ENCODE measurements at regions not wholly inside any gene's neighbourhood (a gene's known extent, or its start where the extent isn't known, plus 50 kb on each side); places are given as distances from the start of the nearest gene placed in this dataset.

GRCh38 chr3:127084401-127084990 is 101.6 kb downstream of the PLXNA1 start:
- Mint-ChIP-seq H3K27ac (no peak overlapping the region), H3K4me3 (no peak overlapping the region), H3K27me3 (peaks cover 34% of the 10 kb centered on the region), H3K9me3 (ENCODE audit: insufficient read depth) (no peaks in the 10 kb centered on the region), H3K4me1 (no peaks in the 10 kb centered on the region)
- ATAC-seq (ENCODE audit: low read depth): no peak
- intact Hi-C loops (cut with micrococcal nuclease): no loop called here
- Histone ChIP-seq H3K9me3 (ENCODE audit: control extremely low read depth in 1 of 3, control insufficient read depth in 2 of 3, insufficient read depth in 1 of 3, low read length in 2 of 3) (peaks cover 0 to 4% (median 0%) of the 10 kb centered on the region in 3 donors), H3K79me2 (ENCODE audit: control insufficient read depth, insufficient read depth, low read length) (no peaks in the 10 kb centered on the region), H3K27me3 (replicated peaks in 1 of 4; ENCODE audit: control extremely low read depth in 1 of 4, control insufficient read depth in 3 of 4, insufficient read depth in 4 of 4, low read length in 3 of 4) (peaks cover 0 to 2% (median 0%) of the 10 kb centered on the region in 4 experiments), H3K4me1 (ENCODE audit: control insufficient read depth in 2 of 2, insufficient read depth in 2 of 2, low read length in 2 of 2) (no peaks in the 10 kb centered on the region), H2AFZ (ENCODE audit: insufficient read depth, low read depth, low read length, poor library complexity, severe bottlenecking) (no peak overlapping the region), H4K20me1 (ENCODE audit: control insufficient read depth, insufficient read depth, low read length, poor library complexity, severe bottlenecking) (no peaks in the 10 kb centered on the region), H3K4me3 (ENCODE audit: control extremely low read depth in 1 of 5, extremely low read depth in 1 of 5, insufficient read depth in 1 of 5, low read depth in 2 of 5, low read length in 4 of 5) (no peak overlapping the region), H3K4me2 (replicated peaks; ENCODE audit: low read depth, low read length, poor library complexity, severe bottlenecking) (no peak overlapping the region), H3K9ac (ENCODE audit: low read length) (no peak overlapping the region), H3K27ac (ENCODE audit: low read length in 2 of 2) (no peak overlapping the region), H3K36me3 (replicated peaks in 1 of 2; ENCODE audit: control extremely low read depth in 1 of 2, control insufficient read depth in 1 of 2, extremely low read depth in 1 of 2, insufficient read depth in 2 of 2, low read length in 1 of 2) (no peaks in the 10 kb centered on the region)
- no peak for TF ChIP-seq CTCF (IDR thresholded peaks at IDR 0.05)
- TF ChIP-seq EZH2 (IDR thresholded peaks at IDR 0.05; ENCODE audit: borderline replicate concordance, insufficient read depth, low read depth, low read length, poor library complexity, severe bottlenecking): no peak
- 89% methylated on average over 9 of the region's 10 CpGs for WGBS (ENCODE audit: insufficient coverage)
- ChIA-PET CTCF (no interaction called here), POLR2A (no interaction called here)
- no peak for DNase-seq

GRCh38 chr3:127085576-127085975 is 102.7 kb downstream of the PLXNA1 start:
- Mint-ChIP-seq H3K4me1 (no peaks in the 10 kb centered on the region), H3K4me3 (no peak overlapping the region)

More at GRCh38 chr3:127085576-127085975, 102.7 kb downstream of the PLXNA1 start:
- Mint-ChIP-seq H3K27ac (no peak overlapping the region), H3K9me3 (ENCODE audit: insufficient read depth) (no peaks in the 10 kb centered on the region), H3K27me3 (peaks cover 34% of the 10 kb centered on the region)
- Histone ChIP-seq H3K79me2 (ENCODE audit: control insufficient read depth, insufficient read depth, low read length) (no peaks in the 10 kb centered on the region), H3K4me3 (ENCODE audit: control extremely low read depth in 1 of 5, extremely low read depth in 1 of 5, insufficient read depth in 1 of 5, low read depth in 2 of 5, low read length in 4 of 5) (no peak overlapping the region), H3K27ac (ENCODE audit: low read length in 2 of 2) (no peak overlapping the region), H3K9me3 (ENCODE audit: control extremely low read depth in 1 of 3, control insufficient read depth in 2 of 3, insufficient read depth in 1 of 3, low read length in 2 of 3) (peaks cover 0 to 3% (median 0%) of the 10 kb centered on the region in 3 donors), H3K36me3 (replicated peaks in 1 of 2; ENCODE audit: control extremely low read depth in 1 of 2, control insufficient read depth in 1 of 2, extremely low read depth in 1 of 2, insufficient read depth in 2 of 2, low read length in 1 of 2) (no peaks in the 10 kb centered on the region), H2AFZ (ENCODE audit: insufficient read depth, low read depth, low read length, poor library complexity, severe bottlenecking) (no peak overlapping the region), H3K9ac (ENCODE audit: low read length) (no peak overlapping the region), H3K4me2 (replicated peaks; ENCODE audit: low read depth, low read length, poor library complexity, severe bottlenecking) (no peak overlapping the region), H3K27me3 (replicated peaks in 1 of 4; ENCODE audit: control extremely low read depth in 1 of 4, control insufficient read depth in 3 of 4, insufficient read depth in 4 of 4, low read length in 3 of 4) (peaks cover 0 to 3% (median 0%) of the 10 kb centered on the region in 4 experiments), H3K4me1 (ENCODE audit: control insufficient read depth in 2 of 2, insufficient read depth in 2 of 2, low read length in 2 of 2) (no peaks in the 10 kb centered on the region), H4K20me1 (ENCODE audit: control insufficient read depth, insufficient read depth, low read length, poor library complexity, severe bottlenecking) (no peaks in the 10 kb centered on the region)
- WGBS (ENCODE audit: insufficient coverage): 90% methylated on average over 13 of the region's 13 CpGs
- POLR2A ChIA-PET: no interaction called here
- TF ChIP-seq EZH2 (IDR thresholded peaks at IDR 0.05; ENCODE audit: borderline replicate concordance, insufficient read depth, low read depth, low read length, poor library complexity, severe bottlenecking) (no peak), CTCF (IDR thresholded peaks at IDR 0.05) (no peak)
- intact Hi-C loops (cut with micrococcal nuclease): no loop called here
- ATAC-seq (ENCODE audit: low read depth) (no peak), DNase-seq (no peak)
- CTCF ChIA-PET: interaction anchor here (0.6 kb wide), 1 partner anchor 334 kb away, joined by 3 read pairs; no protein-coding TSS in a partner anchor
